22Rv1 (cell line): ENCODE measurements at regions not wholly inside any gene's neighbourhood (a gene's known extent, or its start where the extent isn't known, plus 50 kb on each side); places are given as distances from the start of the nearest gene placed in this dataset.
"Not testable (repeated sequence)": the region's sequence is repeated elsewhere in the genome, so short reads cannot be mapped to it uniquely, and the experiment has no call there.

ENCODE experiments used
- H3K27ac ChIP-seq: fragments of 450-650 bp; 2 replicates; pipeline ENCODE4 v1.5.1; 2017
- CTCF ChIP-seq: fragments of 450-650 bp; IDR thresholded peaks from 2 replicates; pipeline ENCODE4 v1.5.1; 2017; ENCODE audit warnings: mild to moderate bottlenecking
- ZFX ChIP-seq: fragments of 450-650 bp; IDR thresholded peaks from 2 replicates; pipeline ENCODE4 v1.6.1; 2017; ENCODE audit warnings: antibody characterized with exemption, borderline replicate concordance

- no peak for TF ChIP-seq ZFX
- no peak for TF ChIP-seq CTCF
- no peak overlapping the region for H3K27ac ChIP-seq
These were observed 317.4 kb downstream of the BMPER start for GRCh38 chr7:34222722-34223121.

GRCh38 chr7:34224281-34224680 lies 318.9 kb downstream of the BMPER start:
- H3K27ac ChIP-seq: no peak overlapping the region
- TF ChIP-seq ZFX (no peak), CTCF (no peak)

- H3K27ac ChIP-seq: no peak overlapping the region
These were observed 319.9 kb downstream of the BMPER start for GRCh38 chr7:34225193-34225592.

GRCh38 chr7:34227525-34227924 lies 322.2 kb downstream of the BMPER start:
- TF ChIP-seq CTCF: no peak
- no peak for TF ChIP-seq ZFX
- H3K27ac ChIP-seq: no peak overlapping the region

More at GRCh38 chr7:34225193-34225592, 319.9 kb downstream of the BMPER start:
- no peak for TF ChIP-seq CTCF
- no peak for TF ChIP-seq ZFX

GRCh38 chr7:34235101-34235500 lies 329.8 kb downstream of the BMPER start:
- not testable (repeated sequence) for H3K27ac ChIP-seq

GRCh38 chr7:34236057-34236456 lies 330.7 kb downstream of the BMPER start:
- H3K27ac ChIP-seq: no peak overlapping the region
- TF ChIP-seq ZFX: no peak
- TF ChIP-seq CTCF: no peak

- no peak for TF ChIP-seq ZFX
- TF ChIP-seq CTCF: no peak
- no peak overlapping the region for H3K27ac ChIP-seq
These were observed 331.6 kb downstream of the BMPER start for GRCh38 chr7:34236839-34237492.

GRCh38 chr7:34237493-34237849 lies 332.1 kb downstream of the BMPER start:
- no peak for TF ChIP-seq ZFX
- TF ChIP-seq CTCF: no peak
- no peak overlapping the region for H3K27ac ChIP-seq
